OCI-LY3 (cell line): ENCODE measurements at regions not wholly inside any gene's neighbourhood (a gene's known extent, or its start where the extent isn't known, plus 50 kb on each side); places are given as distances from the start of the nearest gene placed in this dataset.

Experiments used
- EZH2phosphoT487 ChIP-seq: fragments of 200-600 bp; shearing (Covaris generic); IDR thresholded peaks from 2 replicates; pipeline ENCODE4 v1.6.1; 2018; ENCODE audit warnings: antibody characterized with exemption, mixed run types, low read depth
- TF ChIP-seq, protein P1 (sequence below): fragments of 200-600, 300-600 bp; sonication (generic); IDR thresholded peaks from 2 replicates; pipeline ENCODE4 v1.5.1; 2014; ENCODE audit warnings: antibody characterized with exemption, low read length, low read depth

DNA sequence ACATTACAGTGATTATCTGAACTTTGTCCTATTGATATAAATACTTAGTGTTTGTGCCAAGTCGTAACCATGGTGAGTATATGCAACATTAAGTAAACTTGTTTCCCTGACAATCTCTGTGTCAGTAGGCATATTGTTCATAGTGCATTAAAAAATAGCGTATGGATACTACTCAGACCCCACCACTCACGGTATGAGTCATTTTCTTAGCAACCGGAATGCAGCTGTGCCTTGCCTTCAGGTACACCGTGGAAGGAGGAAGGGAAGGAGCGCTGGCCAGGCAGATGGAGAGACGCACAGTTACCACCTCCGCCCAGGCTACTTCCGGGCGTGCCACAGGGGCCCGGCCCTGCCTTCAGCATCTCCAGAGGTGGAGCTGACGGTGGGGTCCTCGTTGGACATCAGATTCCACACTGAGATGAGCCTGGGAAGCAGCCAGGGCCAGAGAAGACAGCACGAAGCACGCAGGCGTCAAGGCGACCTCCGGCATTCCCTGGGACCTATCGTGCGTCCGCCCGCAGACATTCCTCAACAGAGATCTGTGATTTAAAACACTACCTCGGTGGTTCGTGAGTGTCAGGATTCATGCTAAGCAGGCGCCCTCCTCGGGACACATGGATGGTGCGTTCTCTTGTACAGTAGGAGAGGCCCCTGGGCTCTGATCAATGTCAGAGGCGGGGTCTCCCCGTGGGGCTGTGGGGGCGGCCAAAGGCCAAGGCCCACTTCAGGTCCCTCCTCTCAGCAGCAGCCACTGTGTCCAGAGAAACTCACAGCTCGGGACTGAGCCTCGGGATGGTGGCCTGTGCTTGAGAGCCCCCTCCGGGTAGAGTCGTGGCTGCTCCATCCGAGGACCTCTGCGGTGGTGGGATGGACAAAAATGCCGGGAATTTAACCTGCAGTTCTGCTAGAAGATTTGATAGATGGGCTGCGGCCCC, 82.2 kb upstream of the HDAC4 start:
- TF ChIP-seq, protein P1, sequence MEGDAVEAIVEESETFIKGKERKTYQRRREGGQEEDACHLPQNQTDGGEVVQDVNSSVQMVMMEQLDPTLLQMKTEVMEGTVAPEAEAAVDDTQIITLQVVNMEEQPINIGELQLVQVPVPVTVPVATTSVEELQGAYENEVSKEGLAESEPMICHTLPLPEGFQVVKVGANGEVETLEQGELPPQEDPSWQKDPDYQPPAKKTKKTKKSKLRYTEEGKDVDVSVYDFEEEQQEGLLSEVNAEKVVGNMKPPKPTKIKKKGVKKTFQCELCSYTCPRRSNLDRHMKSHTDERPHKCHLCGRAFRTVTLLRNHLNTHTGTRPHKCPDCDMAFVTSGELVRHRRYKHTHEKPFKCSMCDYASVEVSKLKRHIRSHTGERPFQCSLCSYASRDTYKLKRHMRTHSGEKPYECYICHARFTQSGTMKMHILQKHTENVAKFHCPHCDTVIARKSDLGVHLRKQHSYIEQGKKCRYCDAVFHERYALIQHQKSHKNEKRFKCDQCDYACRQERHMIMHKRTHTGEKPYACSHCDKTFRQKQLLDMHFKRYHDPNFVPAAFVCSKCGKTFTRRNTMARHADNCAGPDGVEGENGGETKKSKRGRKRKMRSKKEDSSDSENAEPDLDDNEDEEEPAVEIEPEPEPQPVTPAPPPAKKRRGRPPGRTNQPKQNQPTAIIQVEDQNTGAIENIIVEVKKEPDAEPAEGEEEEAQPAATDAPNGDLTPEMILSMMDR, result no peak
- TF ChIP-seq EZH2phosphoT487, result no peak
